Liver (tissue), 8 donors: ENCODE measurements at regions not wholly inside any gene's neighbourhood (a gene's known extent, or its start where the extent isn't known, plus 50 kb on each side); places are given as distances from the start of the nearest gene placed in this dataset.

Source experiments
- DNase-seq: peaks from one replicate; pipeline ENCODE4 v3.0.0-alpha.2; 2017; ENCODE audit warnings: low spot score
- H3K27ac ChIP-seq, 2 donors: one replicate each; pipeline ENCODE4 v1.7.0; 2013; ENCODE audit warnings: inconsistent platforms in 2 of 2, low read length in 2 of 2, control low read depth in 1 of 2, low read depth in 1 of 2, mild to moderate bottlenecking in 1 of 2
- H3K27me3 ChIP-seq, 4 donors: one replicate each; pipeline versions ENCODE4 v1.6.1 to v1.7.0; 2013; ENCODE audit warnings: low read length in 3 of 4, inconsistent platforms in 1 of 4, mild to moderate bottlenecking in 1 of 4, moderate library complexity in 1 of 4; ENCODE audit not compliant: control insufficient read depth in 4 of 4, insufficient read depth in 4 of 4
- H3K36me3 ChIP-seq, 4 donors: one replicate each; pipeline versions ENCODE4 v1.6.1 to v1.7.0; 2013; ENCODE audit warnings: low read length in 3 of 4, mild to moderate bottlenecking in 3 of 4, low read depth in 1 of 4, moderate library complexity in 1 of 4; ENCODE audit not compliant: control insufficient read depth in 4 of 4, insufficient read depth in 3 of 4
- H3K4me1 ChIP-seq, 4 donors: one replicate each; pipeline versions ENCODE4 v1.6.1 to v1.7.0; 2013; ENCODE audit warnings: low read length in 3 of 4, mild to moderate bottlenecking in 3 of 4, moderate library complexity in 1 of 4; ENCODE audit not compliant: control insufficient read depth in 4 of 4, insufficient read depth in 4 of 4
- H3K4me3 ChIP-seq, 3 donors: one replicate each; pipeline versions ENCODE4 v1.6.1 to v1.7.0; 2013; ENCODE audit warnings: low read length in 3 of 3, control low read depth in 1 of 3, low read depth in 1 of 3, mild to moderate bottlenecking in 1 of 3
- H3K9ac ChIP-seq, 2 donors: one replicate each; pipeline ENCODE4 v1.7.0; 2013; ENCODE audit warnings: low read length in 2 of 2, mild to moderate bottlenecking in 2 of 2, moderate library complexity in 2 of 2, control low read depth in 1 of 2, low read depth in 1 of 2
- H3K9me3 ChIP-seq, 4 donors: one replicate each; pipeline versions ENCODE4 v1.6.1 to v1.7.0; 2013; ENCODE audit warnings: low read length in 3 of 4; ENCODE audit not compliant: control insufficient read depth in 4 of 4
- ATF3 ChIP-seq: IDR thresholded peaks from 2 replicates; pipeline ENCODE4 v1.6.1; 2016; ENCODE audit warnings: antibody characterized with exemption
- CTCF ChIP-seq: fragments of 150-350 bp; IDR thresholded peaks from 2 replicates; pipeline ENCODE4 v1.5.1; 2017; ENCODE audit warnings: improper control_type of control experiment, low read depth, low read length; ENCODE audit not compliant: missing input control
- EGR1 ChIP-seq, 2 donors: IDR thresholded peaks; 2 replicates each; pipeline ENCODE4 v1.6.1; 2016 to 2018; ENCODE audit warnings: antibody characterized with exemption in 2 of 2, low read depth in 2 of 2
- FOXA1 ChIP-seq: IDR thresholded peaks from 2 replicates; pipeline ENCODE4 v1.6.1; 2016; ENCODE audit warnings: antibody characterized with exemption
- FOXA2 ChIP-seq: IDR thresholded peaks from 2 replicates; pipeline ENCODE4 v1.6.1; 2016; ENCODE audit warnings: antibody characterized with exemption
- GABPA ChIP-seq, 2 donors: IDR thresholded peaks in 1 of 2; conservative IDR thresholded peaks in 1 of 2; 2 replicates each; pipeline ENCODE4 v1.6.1; 2016; ENCODE audit warnings: antibody characterized with exemption in 2 of 2, mild to moderate bottlenecking in 1 of 2, moderate library complexity in 1 of 2
- HNF4A ChIP-seq, 2 donors: conservative IDR thresholded peaks; 2 replicates each; pipeline ENCODE4 v1.6.1; 2016; ENCODE audit warnings: antibody characterized with exemption in 2 of 2, mild to moderate bottlenecking in 2 of 2
- HNF4G ChIP-seq: IDR thresholded peaks from 2 replicates; pipeline ENCODE4 v1.6.1; 2016; ENCODE audit warnings: antibody characterized with exemption
- JUND ChIP-seq, 2 donors: IDR thresholded peaks; 2 replicates each; pipeline ENCODE4 v1.6.1; 2016; ENCODE audit warnings: antibody characterized with exemption in 2 of 2
- NR2F2 ChIP-seq: IDR thresholded peaks from 2 replicates; pipeline ENCODE4 v1.6.1; 2016; ENCODE audit warnings: antibody characterized with exemption
- RAD21 ChIP-seq, 2 donors: IDR thresholded peaks; 2 replicates each; pipeline ENCODE4 v1.6.1; 2016; ENCODE audit warnings: antibody characterized with exemption in 2 of 2, mild to moderate bottlenecking in 2 of 2
- REST ChIP-seq: IDR thresholded peaks from 2 replicates; pipeline ENCODE4 v1.6.1; 2016; ENCODE audit warnings: antibody characterized with exemption, mild to moderate bottlenecking
- RXRA ChIP-seq, 2 donors: IDR thresholded peaks; 2 replicates each; pipeline ENCODE4 v1.6.1; 2017 to 2018; ENCODE audit warnings: antibody characterized with exemption in 2 of 2, mild to moderate bottlenecking in 1 of 2
- SP1 ChIP-seq: IDR thresholded peaks from 2 replicates; pipeline ENCODE4 v1.6.1; 2018; ENCODE audit warnings: antibody characterized with exemption, mild to moderate bottlenecking
- TAF1 ChIP-seq: conservative IDR thresholded peaks from 2 replicates; pipeline ENCODE4 v1.6.1; 2016; ENCODE audit warnings: antibody characterized with exemption, mild to moderate bottlenecking
- YY1 ChIP-seq: IDR thresholded peaks from 2 replicates; pipeline ENCODE4 v1.6.1; 2016; ENCODE audit warnings: antibody characterized with exemption, mild to moderate bottlenecking
- ZBTB33 ChIP-seq: IDR thresholded peaks from 2 replicates; pipeline ENCODE4 v1.6.1; 2016; ENCODE audit warnings: antibody characterized with exemption
- WGBS: extraction: QIAGEN DNeasy Blood & Tissue Kit; methylation state at CpG from one replicate; pipeline ENCODE4 v1.1.7; 2013; 5-methylcytosine and 5-hydroxymethylcytosine counted together
- donor health status: healthy.
- donor health status: healthy.
- donor health status: healthy.
- donor health status: healthy.
- donor health status: healthy.

- TF ChIP-seq EGR1 (IDR thresholded peaks at IDR 0.05; ENCODE audit: low read depth in 2 of 2) (no peak), REST (no peak), FOXA2 (no peak), HNF4G (no peak), FOXA1 (no peak), ZBTB33 (no peak), YY1 (no peak), JUND (IDR thresholded peaks at IDR 0.05) (no peak), HNF4A (conservative IDR thresholded peaks at IDR 0.05) (no peak), NR2F2 (no peak), ATF3 (no peak), SP1 (no peak), RAD21 (IDR thresholded peaks at IDR 0.05) (no peak)
- H3K9ac ChIP-seq, result no peak overlapping the region
- H3K4me3 ChIP-seq, result no peak overlapping the region
- 86% methylated on average over 18 of the region's 18 CpGs for WGBS
- no peaks in the 10 kb centered on the region for H3K9me3 ChIP-seq
- H3K27ac ChIP-seq, result no peak overlapping the region
- peak; percentile 5 for DNase-seq
- H3K27me3 ChIP-seq, result no peaks in the 10 kb centered on the region
- no peaks in the 10 kb centered on the region for H3K36me3 ChIP-seq
- H3K4me1 ChIP-seq, result no peaks in the 10 kb centered on the region
These were observed 1419.0 kb downstream of the TBC1D22A start for GRCh38 chr22:48181263-48181955.

GRCh38 chr22:48180631-48181030 lies 1418.2 kb downstream of the TBC1D22A start:
- Histone ChIP-seq H3K36me3 (no peaks in the 10 kb centered on the region), H3K9me3 (no peaks in the 10 kb centered on the region), H3K4me1 (no peaks in the 10 kb centered on the region), H3K27me3 (no peaks in the 10 kb centered on the region), H3K27ac (no peak overlapping the region), H3K4me3 (no peak overlapping the region), H3K9ac (no peak overlapping the region)
- WGBS, result 77% methylated on average over 4 of the region's 4 CpGs
- DNase-seq, result peak; percentile 8
- no peak for TF ChIP-seq NR2F2
- TF ChIP-seq SP1, result no peak
- no peak for TF ChIP-seq RXRA (IDR thresholded peaks at IDR 0.05)
- TF ChIP-seq REST, result no peak
- TF ChIP-seq ATF3, result no peak
- TF ChIP-seq EGR1 (IDR thresholded peaks at IDR 0.05; ENCODE audit: low read depth in 2 of 2), result no peak
- TF ChIP-seq JUND (IDR thresholded peaks at IDR 0.05), result no peak
- TF ChIP-seq ZBTB33, result no peak
- TF ChIP-seq RAD21 (IDR thresholded peaks at IDR 0.05), result no peak
- no peak for TF ChIP-seq TAF1
- TF ChIP-seq FOXA1, result no peak
- no peak for TF ChIP-seq YY1
- TF ChIP-seq CTCF, result no peak
- TF ChIP-seq GABPA (IDR thresholded peaks at IDR 0.05 in 1 of 2, conservative IDR thresholded peaks at IDR 0.05 in 1 of 2), result no peak
- TF ChIP-seq FOXA2, result no peak
- TF ChIP-seq HNF4A (conservative IDR thresholded peaks at IDR 0.05), result no peak
